Smooth muscle cell (in vitro differentiated cells): ENCODE measurements at regions not wholly inside any gene's neighbourhood (a gene's known extent, or its start where the extent isn't known, plus 50 kb on each side); places are given as distances from the start of the nearest gene placed in this dataset.

Experiments
- DNase-seq: peaks from one replicate; lab custom pipeline; 2025; ENCODE audit not compliant: unreplicated experiment; lab: John Stamatoyannopoulos, UW
- H2AFZ ChIP-seq: fragments of 200-600 bp; sonication (generic); 2 replicates; pipeline ENCODE4 v1.6.0; 2016; ENCODE audit warnings: antibody characterized with exemption, low read depth, mild to moderate bottlenecking
- H3F3A ChIP-seq: fragments of 200-600 bp; sonication (generic); 2 replicates; pipeline ENCODE4 v1.6.0; 2017; ENCODE audit warnings: antibody characterized with exemption, low read depth
- H3K27ac ChIP-seq: fragments of 200-600 bp; sonication (generic); 2 replicates; pipeline ENCODE4 v1.5.1; 2016; ENCODE audit warnings: low read depth, mild to moderate bottlenecking
- H3K27me3 ChIP-seq: fragments of 200-600 bp; sonication (generic); 2 replicates; pipeline ENCODE4 v1.6.1; 2016; ENCODE audit warnings: low read depth, mild to moderate bottlenecking
- H3K36me3 ChIP-seq: fragments of 200-600 bp; sonication (generic); 2 replicates; pipeline ENCODE4 v1.5.1; 2016; ENCODE audit warnings: low read depth
- H3K4me1 ChIP-seq: fragments of 200-600 bp; sonication (generic); 2 replicates; pipeline ENCODE4 v1.5.1; 2016; ENCODE audit warnings: low read depth
- H3K4me2 ChIP-seq: fragments of 200-600 bp; sonication (generic); 2 replicates; pipeline ENCODE4 v1.6.0; 2016; ENCODE audit warnings: mild to moderate bottlenecking
- H3K4me3 ChIP-seq: fragments of 200-600 bp; sonication (generic); 2 replicates; pipeline ENCODE4 v1.5.1; 2016; ENCODE audit warnings: mild to moderate bottlenecking
- H3K79me2 ChIP-seq: fragments of 200-600 bp; sonication (generic); 2 replicates; pipeline ENCODE4 v1.6.0; 2016; ENCODE audit warnings: low read depth, mild to moderate bottlenecking
- H3K9ac ChIP-seq: fragments of 200-600 bp; sonication (generic); 2 replicates; pipeline ENCODE4 v1.6.0; 2016; ENCODE audit warnings: low read depth
- H3K9me3 ChIP-seq: fragments of 200-600 bp; sonication (generic); replicated peaks from 2 replicates; pipeline ENCODE4 v1.5.1; 2016; ENCODE audit warnings: low read depth
- H4K20me1 ChIP-seq: fragments of 200-600 bp; sonication (generic); 2 replicates; pipeline ENCODE4 v1.6.0; 2016; ENCODE audit warnings: low read depth
- CTCF ChIP-seq: fragments of 200-600 bp; sonication (generic); IDR thresholded peaks from 2 replicates; pipeline ENCODE4 v1.5.1; 2017; ENCODE audit warnings: borderline replicate concordance, mild to moderate bottlenecking, antibody characterized with exemption; ENCODE audit not compliant: insufficient read depth, poor library complexity, severe bottlenecking
- WGBS: methylation state at CpG from one replicate; pipeline ENCODE4 v1.1.7; 2016; ENCODE audit warnings: low lambda C conversion rate; 5-methylcytosine and 5-hydroxymethylcytosine counted together

GRCh38 chr3:59611649-59612443 is 562.0 kb upstream of the CFAP20DC start:
- no peaks in the 10 kb centered on the region for H3K9me3 ChIP-seq
- H3K4me3 ChIP-seq = no peak overlapping the region
- peak overlapping the region; percentile 61 for H3K4me2 ChIP-seq
- H3F3A ChIP-seq = no peaks in the 10 kb centered on the region
- no peaks in the 10 kb centered on the region for H3K79me2 ChIP-seq
- H3K36me3 ChIP-seq = no peaks in the 10 kb centered on the region
- no peak for TF ChIP-seq CTCF
- H3K27ac ChIP-seq = peak overlapping the region; percentile 8
- no peak overlapping the region for H3K9ac ChIP-seq
- no peak for DNase-seq
- H3K4me1 ChIP-seq = no peaks in the 10 kb centered on the region
- no peaks in the 10 kb centered on the region for H4K20me1 ChIP-seq
- WGBS = 42% methylated on average over 7 of the region's 7 CpGs
- no peaks in the 10 kb centered on the region for H3K27me3 ChIP-seq
- peak overlapping the region; percentile 50 for H2AFZ ChIP-seq

DNA sequence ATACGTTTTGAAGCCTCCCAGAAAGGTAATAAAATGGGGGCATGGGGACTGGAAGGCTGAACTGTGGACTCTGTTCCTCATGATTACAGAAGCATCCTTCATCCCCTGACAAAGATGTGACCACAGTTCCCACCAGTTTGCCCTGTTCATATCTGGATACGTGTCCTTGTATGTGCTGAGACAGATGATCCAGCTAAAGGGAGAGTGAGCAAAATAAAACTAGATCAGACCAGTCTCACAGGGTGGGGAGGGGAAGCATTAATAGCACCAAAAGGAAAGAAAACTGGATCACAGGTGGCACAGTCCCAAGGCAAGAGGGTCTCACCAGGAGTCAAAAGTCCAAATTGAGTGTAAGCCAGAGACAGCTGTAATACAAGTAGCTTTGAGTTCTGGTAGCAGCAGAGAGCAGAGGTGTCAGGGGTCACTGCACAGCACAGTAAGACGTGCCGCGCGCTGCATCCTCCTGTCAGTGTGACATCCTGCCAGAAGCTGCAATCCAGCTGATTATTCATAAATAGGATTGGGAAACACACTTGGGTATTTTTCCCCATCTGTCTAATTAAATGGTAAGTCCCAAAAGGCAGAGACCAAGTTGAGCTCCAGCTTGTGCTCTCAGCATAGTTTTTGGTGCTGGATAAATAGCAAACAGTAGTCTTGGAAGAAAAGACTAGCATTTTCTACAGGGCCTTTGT is 560.0 kb upstream of the CFAP20DC start:
- no peaks in the 10 kb centered on the region for H4K20me1 ChIP-seq
- H3K9ac ChIP-seq = no peak overlapping the region
- 79% methylated on average over 6 of the region's 6 CpGs for WGBS
- H3K9me3 ChIP-seq = no peaks in the 10 kb centered on the region
- no peaks in the 10 kb centered on the region for H3K79me2 ChIP-seq
- DNase-seq = no peak
- H3K4me3 ChIP-seq = no peak overlapping the region
- no peak overlapping the region for H3K27ac ChIP-seq
- no peaks in the 10 kb centered on the region for H3F3A ChIP-seq
- no peak overlapping the region for H2AFZ ChIP-seq
- no peaks in the 10 kb centered on the region for H3K36me3 ChIP-seq
- H3K27me3 ChIP-seq = no peaks in the 10 kb centered on the region
- H3K4me1 ChIP-seq = no peaks in the 10 kb centered on the region
- H3K4me2 ChIP-seq = no peak overlapping the region
- no peak for TF ChIP-seq CTCF

DNA sequence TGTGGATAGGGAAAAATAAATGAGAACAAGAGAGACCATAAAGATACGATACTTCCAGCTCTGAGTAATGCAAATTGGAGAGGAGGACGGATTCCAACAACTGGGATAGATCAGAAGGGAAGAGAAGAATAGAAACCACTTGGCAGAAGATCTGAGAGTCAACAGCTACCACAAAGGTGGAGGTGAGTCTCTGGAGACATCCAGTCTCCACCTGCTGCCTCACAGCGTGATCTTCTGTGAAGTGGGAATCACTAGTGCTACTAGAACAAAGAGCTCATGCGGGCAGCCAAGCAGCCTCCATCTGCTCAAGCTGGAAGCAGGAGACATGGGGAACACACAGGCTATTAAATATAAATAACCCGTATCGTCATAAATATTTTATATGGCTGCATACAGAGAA is 558.5 kb upstream of the CFAP20DC start:
- Histone ChIP-seq H2AFZ (no peak overlapping the region), H3K27ac (no peak overlapping the region), H3F3A (no peaks in the 10 kb centered on the region), H3K9ac (no peak overlapping the region), H3K4me2 (no peak overlapping the region), H3K36me3 (no peaks in the 10 kb centered on the region), H3K27me3 (no peaks in the 10 kb centered on the region), H4K20me1 (no peaks in the 10 kb centered on the region), H3K4me1 (no peaks in the 10 kb centered on the region), H3K79me2 (no peaks in the 10 kb centered on the region), H3K4me3 (no peak overlapping the region), H3K9me3 (no peaks in the 10 kb centered on the region)
- DNase-seq = no peak
- WGBS = 96% methylated on average over 6 of the region's 6 CpGs
- TF ChIP-seq CTCF = no peak
